ENCODE measurements at regions not wholly inside any gene's neighbourhood (a gene's known extent, or its start where the extent isn't known, plus 50 kb on each side); places are given as distances from the start of the nearest gene placed in this dataset.

DNA sequence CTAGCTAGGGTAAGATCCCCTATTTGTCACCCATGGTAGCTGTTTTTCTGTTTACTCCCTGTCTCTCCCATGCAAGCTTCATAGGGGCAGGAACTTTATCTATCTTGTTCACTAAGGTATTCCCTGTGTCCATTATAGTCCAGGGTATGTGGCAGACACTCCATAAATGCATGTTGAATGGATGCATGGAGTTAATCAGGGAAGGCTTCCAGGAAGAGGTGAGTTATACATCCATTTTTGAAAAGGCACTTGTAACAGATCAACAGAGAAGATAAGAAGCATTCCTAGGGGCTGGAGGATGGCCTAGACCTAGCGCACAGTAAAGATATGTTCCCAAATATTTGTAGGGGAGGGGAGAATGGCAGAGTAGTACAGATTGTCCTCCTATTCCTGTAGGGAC lies 130.3 kb downstream of the BUD13 start:
- DNase-seq (ENCODE audit: low spot score): no peak

- DNase-seq (ENCODE audit: low spot score): peak; percentile 18
Observed at GRCh38 chr11:116641561-116642045, 131.2 kb downstream of the BUD13 start.

DNA sequence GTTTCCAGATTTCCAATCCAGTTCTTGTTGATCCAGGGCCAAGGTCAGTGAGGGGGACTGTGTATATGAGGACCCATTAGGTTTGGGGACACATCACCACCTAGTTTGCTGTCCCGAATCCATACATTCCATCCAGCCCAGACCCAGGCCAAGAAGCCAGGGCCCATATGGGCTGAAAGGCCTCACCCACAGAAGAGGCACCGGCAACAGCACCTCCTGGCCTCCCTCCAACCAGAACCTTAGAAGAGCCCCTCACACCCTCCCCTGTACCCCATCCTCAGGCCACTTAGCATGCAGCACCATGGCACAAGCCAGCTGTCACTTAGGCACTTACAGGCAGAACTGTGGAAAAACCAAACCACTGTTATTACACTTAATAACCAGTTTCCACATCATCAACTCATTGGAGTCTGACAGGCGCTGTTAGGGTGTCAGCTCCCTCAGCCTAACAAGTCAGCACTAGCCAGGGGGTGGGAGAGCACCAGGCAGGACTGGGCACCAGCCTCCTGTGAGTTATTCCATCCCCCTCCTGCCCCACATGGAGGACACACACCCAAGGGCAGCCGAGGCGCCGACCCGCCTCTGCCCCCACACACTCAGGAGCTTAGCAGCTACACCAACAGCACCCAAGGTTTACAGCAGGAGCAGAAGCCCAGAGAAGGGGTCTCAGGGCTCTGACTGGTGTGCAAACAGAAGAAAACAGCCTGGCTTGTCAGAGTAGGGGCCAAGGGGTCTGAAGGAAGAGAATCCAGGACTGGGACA lies 132.0 kb downstream of the BUD13 start:
- DNase-seq (ENCODE audit: low spot score): no peak

- DNase-seq (ENCODE audit: low spot score): no peak
Observed at GRCh38 chr11:116638463-116638862, 134.3 kb downstream of the BUD13 start.

- DNase-seq (ENCODE audit: low spot score): no peak
Observed at GRCh38 chr11:116637766-116638165, 135.0 kb downstream of the BUD13 start.

DNA sequence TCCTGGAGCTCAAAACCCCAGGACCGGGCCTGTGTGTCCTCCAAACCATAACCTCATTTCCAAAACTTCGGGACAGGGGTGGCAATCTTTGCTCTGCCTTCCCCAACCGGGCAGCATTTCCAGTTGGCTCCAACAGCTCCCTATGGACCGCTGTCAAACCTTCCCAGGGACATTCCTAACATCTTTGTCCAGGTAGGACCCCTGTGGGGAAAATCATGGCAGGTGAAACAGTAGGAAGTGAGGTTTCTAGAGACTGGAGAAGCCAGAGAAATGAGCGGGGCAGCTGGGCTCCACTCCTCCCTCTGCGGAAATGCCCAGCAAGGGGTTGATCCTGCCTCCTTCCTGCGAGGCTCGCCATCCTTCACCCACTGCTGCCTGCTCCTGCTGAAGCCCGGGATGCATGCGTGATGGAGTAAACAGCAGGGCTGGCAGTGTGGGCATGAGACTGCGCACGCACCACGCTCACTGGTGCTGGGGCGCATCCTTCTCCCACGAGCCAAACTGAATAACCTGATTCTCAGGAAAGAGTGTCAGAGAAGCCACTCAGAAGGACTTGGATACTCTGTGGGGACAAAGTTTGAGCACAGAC lies 136.4 kb downstream of the BUD13 start:
- DNase-seq (ENCODE audit: low spot score): no peak

- no peak for DNase-seq (ENCODE audit: low spot score)
Observed at GRCh38 chr11:116631201-116631600, 141.6 kb downstream of the BUD13 start.

DNA sequence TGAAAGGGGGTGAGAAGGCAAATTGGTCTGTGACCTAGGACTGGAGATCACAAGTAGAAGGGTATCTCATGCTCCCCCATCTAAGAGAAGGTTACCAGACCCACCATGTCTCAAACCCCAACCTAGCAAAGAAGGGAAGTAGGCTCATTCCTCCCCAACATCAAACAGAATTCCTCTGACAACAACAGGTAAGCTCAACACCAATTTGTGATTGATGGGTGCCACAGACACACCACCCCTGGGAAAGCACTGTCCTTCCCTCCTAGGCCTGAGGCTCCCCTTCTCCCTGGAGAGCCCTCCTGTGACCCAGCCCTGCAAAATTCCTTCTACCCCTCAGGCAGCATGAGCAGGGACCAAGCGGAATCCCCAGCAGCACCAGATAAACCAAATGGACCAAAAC lies 154.3 kb downstream of the BUD13 start:
- no peak for DNase-seq (ENCODE audit: low spot score)

GRCh38 chr11:116615211-116615865 lies 157.4 kb downstream of the BUD13 start:
- no peak for DNase-seq (ENCODE audit: low spot score)

DNA sequence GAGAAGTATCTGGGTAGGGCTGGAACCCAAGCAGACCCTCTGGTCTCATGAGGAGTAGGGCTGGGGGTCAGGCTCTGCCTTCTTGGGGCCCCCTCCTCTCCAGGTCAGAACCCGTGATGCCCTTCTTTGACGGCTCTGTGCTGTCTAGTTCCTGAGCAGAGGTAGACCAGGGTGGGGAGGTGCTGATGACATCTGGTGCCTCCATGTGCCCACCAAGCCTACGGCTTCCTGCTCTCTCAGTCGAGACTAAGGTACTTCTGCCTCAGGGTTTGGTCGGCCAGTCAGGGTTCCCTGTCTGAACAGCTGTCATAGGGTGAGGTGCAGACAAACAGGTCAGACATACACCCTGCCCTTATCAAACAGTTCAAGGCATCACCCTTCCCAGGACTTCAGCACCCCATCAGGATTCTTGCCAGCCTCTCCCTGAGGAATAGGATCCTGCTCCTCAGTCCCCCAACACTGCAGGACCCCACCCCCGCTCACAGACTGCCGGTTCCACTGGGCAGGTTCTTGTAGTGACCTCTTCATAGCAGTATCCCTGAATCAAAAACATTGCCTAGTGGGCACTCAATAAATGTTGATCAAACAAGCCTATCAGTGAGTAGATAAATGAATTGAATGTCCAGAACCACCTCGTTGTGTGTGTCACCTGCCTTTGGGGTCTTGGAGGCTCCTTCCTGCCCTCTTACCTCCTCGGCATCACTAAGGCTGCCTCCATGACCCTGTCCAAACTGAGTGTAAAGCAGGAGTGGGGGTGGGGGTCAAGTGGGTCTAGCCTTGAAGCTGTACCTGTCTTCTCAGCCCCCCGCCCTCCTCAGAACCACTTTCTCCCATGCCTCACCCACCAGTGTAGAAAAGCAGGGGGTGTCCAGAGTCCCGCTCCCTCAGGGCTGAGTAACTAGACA lies 158.2 kb downstream of the BUD13 start:
- DNase-seq (ENCODE audit: low spot score): no peak

GRCh38 chr11:116613206-116613875 lies 159.4 kb downstream of the BUD13 start:
- no peak for DNase-seq (ENCODE audit: low spot score)

- DNase-seq (ENCODE audit: low spot score): no peak
Observed at GRCh38 chr11:116611998-116612620, 160.7 kb downstream of the BUD13 start.

- DNase-seq (ENCODE audit: low spot score): no peak
Observed at GRCh38 chr11:116610190-116610589, 162.6 kb downstream of the BUD13 start.

GRCh38 chr11:116607027-116607426 lies 165.8 kb downstream of the BUD13 start:
- DNase-seq (ENCODE audit: low spot score): no peak

- DNase-seq (ENCODE audit: low spot score): no peak
Observed at GRCh38 chr11:116605543-116606459, 167.0 kb downstream of the BUD13 start.

DNA sequence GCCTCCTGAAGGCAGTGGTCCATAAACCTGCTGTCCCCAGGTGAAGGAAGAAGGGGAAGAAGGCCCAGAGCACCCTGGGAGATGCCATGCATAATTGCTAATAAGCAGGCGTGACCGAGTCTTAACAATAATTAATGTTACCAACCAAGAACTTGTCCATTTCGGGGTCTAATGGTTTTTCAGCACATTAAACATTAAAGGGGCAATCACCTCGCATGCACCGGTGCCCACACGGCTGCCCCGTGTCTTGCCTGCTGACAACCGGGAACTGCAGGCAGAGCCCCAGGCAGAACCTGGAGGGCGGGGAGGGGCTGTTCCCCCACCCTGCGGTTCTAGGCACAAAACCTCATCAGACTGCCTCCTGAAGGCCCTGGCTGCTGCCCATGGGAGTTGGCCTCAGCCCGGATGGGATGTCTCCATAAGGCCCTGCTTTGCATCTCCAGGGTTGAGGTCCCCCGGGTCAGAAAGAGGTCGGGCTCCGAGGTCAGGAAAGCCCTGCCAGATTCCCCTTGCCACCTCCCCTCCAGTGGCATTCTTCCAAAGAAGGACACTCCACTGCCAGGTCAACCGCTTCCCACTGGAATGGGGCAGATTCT lies 169.0 kb downstream of the BUD13 start:
- no peak for DNase-seq (ENCODE audit: low spot score)

- DNase-seq (ENCODE audit: low spot score): no peak
Observed at GRCh38 chr11:116602637-116602942, 170.2 kb downstream of the BUD13 start.

GRCh38 chr11:116601814-116602636 lies 170.8 kb downstream of the BUD13 start:
- no peak for DNase-seq (ENCODE audit: low spot score)

DNA sequence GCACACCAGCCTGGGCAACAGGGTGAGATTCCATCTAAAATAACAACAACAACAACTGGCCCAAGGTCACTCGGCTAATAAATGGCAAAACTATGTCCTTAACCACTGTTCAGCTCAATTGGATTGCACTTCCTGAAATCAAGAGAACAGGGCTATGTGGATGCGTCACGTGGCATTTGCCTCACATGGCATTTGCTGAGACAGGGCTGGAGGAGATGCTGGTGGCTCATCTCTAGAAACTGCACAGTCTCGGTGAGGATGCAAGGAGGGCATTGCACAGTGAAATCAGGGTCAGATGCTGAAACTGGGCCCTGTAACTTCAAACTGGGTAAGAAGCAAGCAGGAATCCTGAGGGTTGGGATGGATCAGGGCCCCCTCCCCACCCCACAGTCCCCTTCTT lies 171.9 kb downstream of the BUD13 start:
- DNase-seq (ENCODE audit: low spot score): no peak
